GM23338 (cell line): ENCODE measurements at regions not wholly inside any gene's neighbourhood (a gene's known extent, or its start where the extent isn't known, plus 50 kb on each side); places are given as distances from the start of the nearest gene placed in this dataset.

Source experiments
- EZH2 ChIP-seq: fragments of 200-600 bp; sonication (generic); IDR thresholded peaks from one replicate; pipeline ENCODE4 v1.8.0; 2017; ENCODE audit warnings: antibody characterized with exemption, mild to moderate bottlenecking, low read depth; ENCODE audit not compliant: unreplicated experiment
- EZH2phosphoT487 ChIP-seq: fragments of 200-600 bp; sonication (generic); IDR thresholded peaks from one replicate; pipeline ENCODE4 v1.8.1; 2018; ENCODE audit warnings: antibody characterized with exemption; ENCODE audit not compliant: unreplicated experiment
- NANOG ChIP-seq: IDR thresholded peaks from 2 replicates; pipeline ENCODE4 v1.6.1; 2016; ENCODE audit warnings: antibody characterized with exemption, borderline replicate concordance
- POLR2AphosphoS5 ChIP-seq: IDR thresholded peaks from 2 replicates; pipeline ENCODE4 v1.6.1; 2016; ENCODE audit warnings: antibody characterized with exemption, low read depth
- TF ChIP-seq, protein P1 (sequence below), 2 experiments: fragments of 200-600 bp in 1 of 2; sonication (generic) in 1 of 2; conservative IDR thresholded peaks; 2 replicates each; pipeline versions ENCODE4 v1.5.1 to v1.6.1; 2016 to 2017; ENCODE audit warnings: antibody characterized with exemption in 2 of 2, low read depth in 2 of 2, mild to moderate bottlenecking in 2 of 2, moderate library complexity in 1 of 2

GRCh38 chr10:128421371-128422160 is 295.3 kb upstream of the MKI67 start:
- TF ChIP-seq, protein P1, sequence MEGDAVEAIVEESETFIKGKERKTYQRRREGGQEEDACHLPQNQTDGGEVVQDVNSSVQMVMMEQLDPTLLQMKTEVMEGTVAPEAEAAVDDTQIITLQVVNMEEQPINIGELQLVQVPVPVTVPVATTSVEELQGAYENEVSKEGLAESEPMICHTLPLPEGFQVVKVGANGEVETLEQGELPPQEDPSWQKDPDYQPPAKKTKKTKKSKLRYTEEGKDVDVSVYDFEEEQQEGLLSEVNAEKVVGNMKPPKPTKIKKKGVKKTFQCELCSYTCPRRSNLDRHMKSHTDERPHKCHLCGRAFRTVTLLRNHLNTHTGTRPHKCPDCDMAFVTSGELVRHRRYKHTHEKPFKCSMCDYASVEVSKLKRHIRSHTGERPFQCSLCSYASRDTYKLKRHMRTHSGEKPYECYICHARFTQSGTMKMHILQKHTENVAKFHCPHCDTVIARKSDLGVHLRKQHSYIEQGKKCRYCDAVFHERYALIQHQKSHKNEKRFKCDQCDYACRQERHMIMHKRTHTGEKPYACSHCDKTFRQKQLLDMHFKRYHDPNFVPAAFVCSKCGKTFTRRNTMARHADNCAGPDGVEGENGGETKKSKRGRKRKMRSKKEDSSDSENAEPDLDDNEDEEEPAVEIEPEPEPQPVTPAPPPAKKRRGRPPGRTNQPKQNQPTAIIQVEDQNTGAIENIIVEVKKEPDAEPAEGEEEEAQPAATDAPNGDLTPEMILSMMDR (conservative IDR thresholded peaks at IDR 0.05; ENCODE audit: low read depth in 2 of 2), result no peak
- TF ChIP-seq EZH2, result no peak
- TF ChIP-seq POLR2AphosphoS5, result no peak
- TF ChIP-seq EZH2phosphoT487, result no peak
- no peak for TF ChIP-seq NANOG
